ENCODE measurements at regions not wholly inside any gene's neighbourhood (a gene's known extent, or its start where the extent isn't known, plus 50 kb on each side); places are given as distances from the start of the nearest gene placed in this dataset.
"Not testable (repeated sequence)": the region's sequence is repeated elsewhere in the genome, so short reads cannot be mapped to it uniquely, and the experiment has no call there.

- Histone ChIP-seq H3K4me3 (no peak overlapping the region), H3K27me3 (replicated peaks in 1 of 7) (no peaks in the 10 kb centered on the region), H3K9me3 (peaks cover 0 to 52% (median 30%) of the 10 kb centered on the region in 8 donors), H3K27ac (no peak overlapping the region), H3K36me3 (no peaks in the 10 kb centered on the region), H3K4me1 (no peaks in the 10 kb centered on the region)
- DNase-seq, result no peak
- WGBS, 5 donors, result 67 to 87% (median 77%) methylated on average over 2 of the region's 2 CpGs
- TF ChIP-seq CTCF (IDR thresholded peaks at IDR 0.05 in 8 of 11, conservative IDR thresholded peaks at IDR 0.05 in 3 of 11), result no peak
- no peak for TF ChIP-seq POLR2A (IDR thresholded peaks at IDR 0.05)
- TF ChIP-seq POLR2AphosphoS5 (IDR thresholded peaks at IDR 0.05), result no peak
- intact Hi-C loops (cut with DNase I; ENCODE audit: low total_unique reads), result no loop called here
Measured at GRCh38 chr3:20484126-20484525, 298.1 kb upstream of the SGO1 start.

GRCh38 chr3:20482350-20482749 is 296.3 kb upstream of the SGO1 start:
- no peaks in the 10 kb centered on the region for H3K27me3 ChIP-seq (replicated peaks in 1 of 7)
- no peak for TF ChIP-seq POLR2A (IDR thresholded peaks at IDR 0.05)
- TF ChIP-seq POLR2AphosphoS5 (IDR thresholded peaks at IDR 0.05), result no peak
- TF ChIP-seq CTCF (IDR thresholded peaks at IDR 0.05 in 8 of 11, conservative IDR thresholded peaks at IDR 0.05 in 3 of 11), result no peak
- intact Hi-C loops (cut with DNase I; ENCODE audit: low total_unique reads), result no loop called here
- H3K36me3 ChIP-seq, result no peaks in the 10 kb centered on the region
- no peak for DNase-seq
- no peaks in the 10 kb centered on the region for H3K4me1 ChIP-seq
- H3K4me3 ChIP-seq, result no peak overlapping the region
- H3K27ac ChIP-seq, result no peak overlapping the region
- WGBS, 5 donors, result 85 to 94% (median 87%) methylated on average over 3 of the region's 3 CpGs
- H3K9me3 ChIP-seq, result peaks cover 0 to 52% (median 30%) of the 10 kb centered on the region in 8 donors

- intact Hi-C loops (cut with DNase I; ENCODE audit: low total_unique reads), result no loop called here
Measured at GRCh38 chr3:20480786-20481365, 294.9 kb upstream of the SGO1 start.

DNA sequence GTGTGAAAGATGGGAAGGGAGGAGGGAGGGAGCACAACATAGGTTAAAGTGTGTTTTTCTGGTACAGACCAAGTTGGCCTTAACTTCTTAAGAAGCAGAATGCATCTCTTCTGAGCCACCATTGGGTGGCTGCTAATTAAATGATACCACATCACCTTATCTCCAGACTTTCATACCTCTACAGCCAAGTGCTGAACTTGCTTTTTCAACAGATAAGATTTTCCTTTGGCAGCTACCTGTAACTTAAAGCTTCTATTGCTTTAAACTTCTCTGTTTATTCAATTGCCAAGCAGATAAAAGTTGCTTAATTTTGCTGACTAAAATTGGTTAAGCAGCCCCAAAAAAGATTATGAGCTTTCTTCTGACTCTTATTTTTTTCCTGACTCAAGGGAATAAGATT is 292.4 kb upstream of the SGO1 start:
- intact Hi-C loops (cut with DNase I; ENCODE audit: low total_unique reads), result no loop called here
- Histone ChIP-seq H3K9me3 (peaks cover 0 to 20% (median 15%) of the 10 kb centered on the region in 8 donors), H3K4me3 (no peak overlapping the region), H3K27ac (no peak overlapping the region), H3K4me1 (no peaks in the 10 kb centered on the region), H3K27me3 (replicated peaks in 1 of 7) (no peaks in the 10 kb centered on the region), H3K36me3 (no peaks in the 10 kb centered on the region)
- TF ChIP-seq POLR2A (IDR thresholded peaks at IDR 0.05) (no peak), CTCF (IDR thresholded peaks at IDR 0.05 in 8 of 11, conservative IDR thresholded peaks at IDR 0.05 in 3 of 11) (no peak), POLR2AphosphoS5 (IDR thresholded peaks at IDR 0.05) (no peak)
- no peak for DNase-seq

More at GRCh38 chr3:20480786-20481365, 294.9 kb upstream of the SGO1 start:
- Histone ChIP-seq H3K27ac (no peak overlapping the region), H3K9me3 (peaks cover 0 to 44% (median 30%) of the 10 kb centered on the region in 8 donors), H3K36me3 (no peaks in the 10 kb centered on the region), H3K27me3 (replicated peaks in 1 of 7) (no peaks in the 10 kb centered on the region), H3K4me3 (no peak overlapping the region), H3K4me1 (no peaks in the 10 kb centered on the region)
- 52 to 67% (median 57%) methylated on average over 5 of the region's 5 CpGs for WGBS, 5 donors
- TF ChIP-seq POLR2A (IDR thresholded peaks at IDR 0.05) (no peak), CTCF (IDR thresholded peaks at IDR 0.05 in 8 of 11, conservative IDR thresholded peaks at IDR 0.05 in 3 of 11) (no peak), POLR2AphosphoS5 (IDR thresholded peaks at IDR 0.05) (no peak)
- DNase-seq, result no peak

DNA sequence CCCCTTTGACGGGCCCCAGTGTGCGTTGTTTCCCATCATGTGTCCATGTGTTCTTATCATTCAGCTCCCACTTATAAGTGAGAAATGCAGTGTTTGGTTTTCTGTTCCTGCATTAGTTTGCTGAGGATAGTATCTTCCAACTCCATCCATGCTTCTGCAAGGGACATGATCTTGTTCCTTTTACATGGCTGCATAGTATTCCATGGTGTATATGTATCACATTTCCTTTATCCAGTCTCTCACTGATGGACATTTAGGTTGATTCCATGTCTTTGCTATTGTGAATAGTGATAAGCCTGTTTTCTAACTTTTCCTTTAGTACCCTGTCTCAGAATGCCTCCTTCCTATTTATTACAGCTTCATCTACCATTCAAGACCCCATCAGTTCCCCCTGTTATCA is 278.2 kb upstream of the SGO1 start:
- H3K27ac ChIP-seq; H3K27me3 ChIP-seq (replicated peaks in 1 of 7); H3K4me3 ChIP-seq; H3K36me3 ChIP-seq; DNase-seq; intact Hi-C loops (cut with DNase I; ENCODE audit: low total_unique reads); H3K4me1 ChIP-seq: not testable (repeated sequence)
- 87 to 100% (median 90%) methylated on average over 2 of the region's 2 CpGs for WGBS, 5 donors
- peaks cover 2 to 49% (median 31%) of the 10 kb centered on the region in 8 donors for H3K9me3 ChIP-seq

Data from spleen (tissue), 11 donors.